ENCODE measurements at regions not wholly inside any gene's neighbourhood (a gene's known extent, or its start where the extent isn't known, plus 50 kb on each side); places are given as distances from the start of the nearest gene placed in this dataset.

DNA sequence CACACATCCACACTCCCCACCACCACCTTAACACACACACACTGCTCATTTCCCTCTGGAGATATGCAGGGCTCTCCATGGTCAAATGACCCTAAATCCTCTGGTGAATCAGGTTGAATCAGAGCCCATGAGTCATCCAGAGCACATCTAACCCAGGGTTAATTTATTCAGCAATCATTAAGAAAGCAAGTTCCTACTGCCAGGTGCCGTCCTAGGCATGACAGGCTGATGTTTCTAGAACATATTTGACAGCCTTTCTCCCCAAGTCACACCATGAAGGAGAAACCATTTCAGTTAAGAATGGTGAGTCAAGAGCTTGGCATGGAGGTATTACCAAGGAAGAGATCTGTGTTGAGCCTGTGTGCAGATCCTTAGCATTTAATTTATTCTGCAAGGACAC lies 194.3 kb upstream of the CAMK1G start:
- Histone ChIP-seq H3K27ac (ENCODE audit: extremely low read depth, low read depth, low read length) (no peak overlapping the region), H3K4me3 (ENCODE audit: low read depth, low read length) (no peak overlapping the region), H3K4me1 (ENCODE audit: control insufficient read depth, insufficient read depth, low read length) (no peaks in the 10 kb centered on the region), H3K36me3 (ENCODE audit: control insufficient read depth in 2 of 2, insufficient read depth in 1 of 2, low read length in 2 of 2) (no peaks in the 10 kb centered on the region), H3K9me3 (ENCODE audit: control insufficient read depth, insufficient read depth, low read depth, low read length) (no peaks in the 10 kb centered on the region)
- ChIA-PET POLR2A (no interaction called here), CTCF (no interaction called here)
- TF ChIP-seq ZBTB1 (tag by site-specific recombination; IDR thresholded peaks at IDR 0.05), result no peak

DNA sequence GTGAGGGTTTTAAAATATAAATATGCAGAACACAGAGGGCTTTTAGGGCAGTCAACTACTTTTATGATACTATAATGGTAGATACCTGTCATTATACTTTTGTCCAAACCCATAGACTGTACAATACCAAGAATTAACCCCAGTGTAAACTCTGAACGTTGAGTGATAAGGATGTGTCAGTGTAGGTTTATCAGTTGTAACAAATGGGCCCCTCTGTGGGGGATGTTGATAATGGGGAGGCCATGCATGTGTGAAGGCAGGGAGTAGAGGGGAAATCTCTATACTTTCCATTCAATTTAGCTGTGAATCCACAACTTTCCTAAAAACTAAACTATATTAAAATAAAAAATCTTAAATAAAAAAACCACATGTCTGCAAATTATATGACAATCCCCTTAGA lies 193.5 kb upstream of the CAMK1G start:
- H3K27ac ChIP-seq (ENCODE audit: extremely low read depth, low read depth, low read length), result no peak overlapping the region
- ChIA-PET CTCF (no interaction called here), POLR2A (no interaction called here)
- H3K36me3 ChIP-seq (ENCODE audit: control insufficient read depth in 2 of 2, insufficient read depth in 1 of 2, low read length in 2 of 2), result no peaks in the 10 kb centered on the region
- no peaks in the 10 kb centered on the region for H3K4me1 ChIP-seq (ENCODE audit: control insufficient read depth, insufficient read depth, low read length)
- H3K4me3 ChIP-seq (ENCODE audit: low read depth, low read length), result no peak overlapping the region
- no peak for TF ChIP-seq ZNF184 (tag by site-specific recombination; IDR thresholded peaks at IDR 0.05)
- no peak for TF ChIP-seq ZNF629 (tag by site-specific recombination; IDR thresholded peaks at IDR 0.05)
- TF ChIP-seq ZIC2 (tag by site-specific recombination; IDR thresholded peaks at IDR 0.05), result no peak
- TF ChIP-seq, protein P1, sequence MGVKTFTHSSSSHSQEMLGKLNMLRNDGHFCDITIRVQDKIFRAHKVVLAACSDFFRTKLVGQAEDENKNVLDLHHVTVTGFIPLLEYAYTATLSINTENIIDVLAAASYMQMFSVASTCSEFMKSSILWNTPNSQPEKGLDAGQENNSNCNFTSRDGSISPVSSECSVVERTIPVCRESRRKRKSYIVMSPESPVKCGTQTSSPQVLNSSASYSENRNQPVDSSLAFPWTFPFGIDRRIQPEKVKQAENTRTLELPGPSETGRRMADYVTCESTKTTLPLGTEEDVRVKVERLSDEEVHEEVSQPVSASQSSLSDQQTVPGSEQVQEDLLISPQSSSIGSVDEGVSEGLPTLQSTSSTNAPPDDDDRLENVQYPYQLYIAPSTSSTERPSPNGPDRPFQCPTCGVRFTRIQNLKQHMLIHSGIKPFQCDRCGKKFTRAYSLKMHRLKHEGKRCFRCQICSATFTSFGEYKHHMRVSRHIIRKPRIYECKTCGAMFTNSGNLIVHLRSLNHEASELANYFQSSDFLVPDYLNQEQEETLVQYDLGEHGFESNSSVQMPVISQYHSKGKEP (tag by site-specific recombination; IDR thresholded peaks at IDR 0.05), result no peak
- TF ChIP-seq ZSCAN16 (tag by site-specific recombination; IDR thresholded peaks at IDR 0.05), result no peak
- TF ChIP-seq ZNF660 (tag by site-specific recombination; IDR thresholded peaks at IDR 0.05), result no peak
- no peak for TF ChIP-seq REPIN1 (tag by site-specific recombination; IDR thresholded peaks at IDR 0.05; ENCODE audit: low read depth)
- TF ChIP-seq ZNF664 (tag by site-specific recombination; IDR thresholded peaks at IDR 0.05), result no peak
- no peak for TF ChIP-seq ZNF707 (tag by site-specific recombination; IDR thresholded peaks at IDR 0.05)
- no peak for TF ChIP-seq PRDM4 (tag by site-specific recombination; IDR thresholded peaks at IDR 0.05)
- no peak for TF ChIP-seq ZNF138 (tag by site-specific recombination; IDR thresholded peaks at IDR 0.05; ENCODE audit: borderline replicate concordance)
- TF ChIP-seq HOXC10 (CRISPR knock-in tag; IDR thresholded peaks at IDR 0.05), result no peak
- TF ChIP-seq ZNF19 (tag by site-specific recombination; IDR thresholded peaks at IDR 0.05; ENCODE audit: low read depth), result no peak
- no peak for TF ChIP-seq ZFP41 (tag by site-specific recombination; IDR thresholded peaks at IDR 0.05; ENCODE audit: borderline replicate concordance)
- no peak for TF ChIP-seq ZNF544 (tag by site-specific recombination; IDR thresholded peaks at IDR 0.05)
- no peak for TF ChIP-seq ZNF555 (tag by site-specific recombination; conservative IDR thresholded peaks at IDR 0.05)
- TF ChIP-seq TCF7L2 (IDR thresholded peaks at IDR 0.05; ENCODE audit: borderline replicate concordance, low read depth, low read length), result no peak
- TF ChIP-seq ZNF24 (tag by site-specific recombination; IDR thresholded peaks at IDR 0.05), result no peak
- no peaks in the 10 kb centered on the region for H3K9me3 ChIP-seq (ENCODE audit: control insufficient read depth, insufficient read depth, low read depth, low read length)

GRCh38 chr1:209390764-209391163 lies 192.8 kb upstream of the CAMK1G start:
- Histone ChIP-seq H3K9me3 (ENCODE audit: control insufficient read depth, insufficient read depth, low read depth, low read length) (no peaks in the 10 kb centered on the region), H3K27ac (ENCODE audit: extremely low read depth, low read depth, low read length) (no peak overlapping the region), H3K4me1 (ENCODE audit: control insufficient read depth, insufficient read depth, low read length) (no peaks in the 10 kb centered on the region), H3K36me3 (ENCODE audit: control insufficient read depth in 2 of 2, insufficient read depth in 1 of 2, low read length in 2 of 2) (no peaks in the 10 kb centered on the region), H3K4me3 (ENCODE audit: low read depth, low read length) (no peak overlapping the region)
- no peak for TF ChIP-seq EGR2 (tag by site-specific recombination; IDR thresholded peaks at IDR 0.05; ENCODE audit: low read depth)
- TF ChIP-seq ZNF335 (tag by site-specific recombination; conservative IDR thresholded peaks at IDR 0.05), result no peak
- TF ChIP-seq, protein P2, sequence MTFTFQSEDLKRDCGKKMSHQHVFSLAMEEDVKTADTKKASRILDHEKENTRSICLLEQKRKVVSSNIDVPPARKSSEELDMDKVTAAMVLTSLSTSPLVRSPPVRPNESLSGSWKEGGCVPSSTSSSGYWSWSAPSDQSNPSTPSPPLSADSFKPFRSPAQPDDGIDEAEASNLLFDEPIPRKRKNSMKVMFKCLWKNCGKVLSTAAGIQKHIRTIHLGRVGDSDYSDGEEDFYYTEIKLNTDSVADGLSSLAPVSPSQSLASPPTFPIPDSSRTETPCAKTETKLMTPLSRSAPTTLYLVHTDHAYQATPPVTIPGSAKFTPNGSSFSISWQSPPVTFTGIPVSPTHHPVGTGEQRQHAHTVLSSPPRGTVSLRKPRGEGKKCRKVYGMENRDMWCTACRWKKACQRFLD (tag by site-specific recombination; IDR thresholded peaks at IDR 0.05), result no peak
- no peak for TF ChIP-seq KLF16 (tag by site-specific recombination; IDR thresholded peaks at IDR 0.05)
- TF ChIP-seq ZNF664 (tag by site-specific recombination; IDR thresholded peaks at IDR 0.05), result no peak
- TF ChIP-seq ZNF549 (tag by site-specific recombination; IDR thresholded peaks at IDR 0.05), result no peak
- TF ChIP-seq ZNF175 (tag by site-specific recombination; IDR thresholded peaks at IDR 0.05), result no peak
- no peak for TF ChIP-seq OSR2 (tag by site-specific recombination; IDR thresholded peaks at IDR 0.05)
- TF ChIP-seq ZNF426 (tag by site-specific recombination; IDR thresholded peaks at IDR 0.05), result no peak
- TF ChIP-seq ZIC2 (tag by site-specific recombination; IDR thresholded peaks at IDR 0.05), result no peak
- TF ChIP-seq ZNF184 (tag by site-specific recombination; IDR thresholded peaks at IDR 0.05), result no peak
- ChIA-PET POLR2A (no interaction called here), CTCF (no interaction called here)
